ENCODE measurements at regions not wholly inside any gene's neighbourhood (a gene's known extent, or its start where the extent isn't known, plus 50 kb on each side); places are given as distances from the start of the nearest gene placed in this dataset.
"Not testable (repeated sequence)": the region's sequence is repeated elsewhere in the genome, so short reads cannot be mapped to it uniquely, and the experiment has no call there.

- no peak for DNase-seq (ENCODE audit: low read depth, low spot score)
Observed at GRCh38 chr20:12069181-12069580, 151.5 kb downstream of the BTBD3 start.

GRCh38 chr20:12072221-12072953 is 154.7 kb downstream of the BTBD3 start:
- no peak for DNase-seq (ENCODE audit: low read depth, low spot score)

- DNase-seq (ENCODE audit: low read depth, low spot score) = no peak
Observed at GRCh38 chr20:12072954-12073264, 155.2 kb downstream of the BTBD3 start.

GRCh38 chr20:12074111-12074655 is 156.5 kb downstream of the BTBD3 start:
- DNase-seq (ENCODE audit: low read depth, low spot score) = no peak

- no peak for DNase-seq (ENCODE audit: low read depth, low spot score)
Observed at GRCh38 chr20:12076200-12076599, 158.5 kb downstream of the BTBD3 start.

GRCh38 chr20:12077875-12078274 is 160.2 kb downstream of the BTBD3 start:
- DNase-seq (ENCODE audit: low read depth, low spot score) = no peak

- no peak for DNase-seq (ENCODE audit: low read depth, low spot score)
Observed at GRCh38 chr20:12079490-12079889, 161.8 kb downstream of the BTBD3 start.

- no peak for DNase-seq (ENCODE audit: low read depth, low spot score)
Observed at GRCh38 chr20:12083269-12083668, 165.6 kb downstream of the BTBD3 start.

- no peak for DNase-seq (ENCODE audit: low read depth, low spot score)
Observed at GRCh38 chr20:12084482-12084881, 166.8 kb downstream of the BTBD3 start.

- no peak for DNase-seq (ENCODE audit: low read depth, low spot score)
Observed at GRCh38 chr20:12086359-12086758, 168.7 kb downstream of the BTBD3 start.

- no peak for DNase-seq (ENCODE audit: low read depth, low spot score)
Observed at GRCh38 chr20:12090920-12091319, 173.2 kb downstream of the BTBD3 start.

GRCh38 chr20:12093057-12093796 is 175.5 kb downstream of the BTBD3 start:
- no peak for DNase-seq (ENCODE audit: low read depth, low spot score)

GRCh38 chr20:12093797-12094190 is 176.1 kb downstream of the BTBD3 start:
- DNase-seq (ENCODE audit: low read depth, low spot score) = not testable (repeated sequence)

GRCh38 chr20:12095180-12095920 is 177.7 kb downstream of the BTBD3 start:
- no peak for DNase-seq (ENCODE audit: low read depth, low spot score)

GRCh38 chr20:12098421-12098820 is 180.7 kb downstream of the BTBD3 start:
- DNase-seq (ENCODE audit: low read depth, low spot score) = no peak

- DNase-seq (ENCODE audit: low read depth, low spot score) = no peak
Observed at GRCh38 chr20:12108846-12109245, 191.2 kb downstream of the BTBD3 start.

- no peak for DNase-seq (ENCODE audit: low read depth, low spot score)
Observed at GRCh38 chr20:12110274-12110673, 192.6 kb downstream of the BTBD3 start.

- no peak for DNase-seq (ENCODE audit: low read depth, low spot score)
Observed at GRCh38 chr20:12110711-12111110, 193.0 kb downstream of the BTBD3 start.

- DNase-seq (ENCODE audit: low read depth, low spot score) = no peak
Observed at GRCh38 chr20:12111431-12112088, 193.9 kb downstream of the BTBD3 start.

- DNase-seq (ENCODE audit: low read depth, low spot score) = no peak
Observed at GRCh38 chr20:12112089-12112474, 194.4 kb downstream of the BTBD3 start.

- DNase-seq (ENCODE audit: low read depth, low spot score) = no peak
Observed at GRCh38 chr20:12112665-12113064, 195.0 kb downstream of the BTBD3 start.

GRCh38 chr20:12113075-12113467 is 195.4 kb downstream of the BTBD3 start:
- DNase-seq (ENCODE audit: low read depth, low spot score) = no peak

Measured in smooth muscle cell of the brain vasculature (primary cell).